ENCODE measurements at regions not wholly inside any gene's neighbourhood (a gene's known extent, or its start where the extent isn't known, plus 50 kb on each side); places are given as distances from the start of the nearest gene placed in this dataset.
"Not testable (repeated sequence)": the region's sequence is repeated elsewhere in the genome, so short reads cannot be mapped to it uniquely, and the experiment has no call there.

DNA sequence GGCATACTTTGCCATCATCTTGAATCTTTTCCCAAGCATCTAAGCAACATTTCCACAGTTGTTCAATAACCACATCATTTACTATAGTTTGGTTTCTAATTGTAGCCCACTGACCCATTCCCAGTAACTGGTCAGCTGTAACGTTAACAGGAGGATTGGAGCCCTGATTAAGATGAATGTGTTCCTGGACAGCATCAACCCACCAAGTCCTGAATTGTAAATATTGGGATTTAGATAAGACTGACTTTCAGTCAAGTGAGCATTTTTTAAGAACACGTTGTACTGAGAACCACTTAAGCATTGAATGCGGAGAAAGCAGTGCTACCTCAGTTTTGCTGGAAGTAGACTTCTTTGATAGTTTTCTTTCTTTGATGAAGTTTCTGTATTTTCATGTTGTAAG lies 53.3 kb upstream of the ARL4D start:
- not testable (repeated sequence) for DNase-seq (ENCODE audit: low read depth, low spot score)

DNA sequence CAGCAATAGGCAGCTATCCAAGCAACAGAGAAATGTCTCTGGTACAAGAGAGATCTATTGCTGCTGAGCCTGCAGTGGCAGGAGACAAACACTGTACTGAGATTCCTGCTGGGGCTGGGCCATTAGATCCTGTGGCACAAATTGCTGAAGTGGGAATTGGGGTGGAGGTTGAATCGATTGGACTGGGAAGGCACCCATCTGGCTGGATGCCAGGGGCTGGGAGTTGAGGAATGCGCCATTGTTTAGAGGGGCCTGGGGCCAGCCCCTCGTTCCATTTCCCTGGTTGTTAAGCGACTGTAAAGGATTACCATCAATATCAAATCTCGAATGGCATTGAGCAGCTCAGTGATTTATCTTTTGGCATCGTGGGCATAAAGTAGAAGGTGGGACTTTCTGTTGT lies 54.1 kb upstream of the ARL4D start:
- DNase-seq (ENCODE audit: low read depth, low spot score): no peak

DNA sequence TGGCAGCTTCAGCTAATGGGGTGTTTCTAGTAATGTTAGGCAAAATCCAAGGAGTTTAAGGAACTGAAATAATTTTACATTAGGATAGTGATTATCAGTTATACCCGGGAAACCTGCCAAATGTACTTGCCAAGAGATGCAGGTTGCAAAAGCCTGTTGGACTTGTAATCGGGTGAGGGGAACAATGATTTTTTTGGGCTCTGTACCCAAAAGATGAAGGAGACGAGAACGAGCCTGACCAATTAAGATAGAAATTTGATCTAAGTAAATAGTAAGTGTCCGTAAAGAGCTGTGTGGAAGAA lies 56.3 kb upstream of the ARL4D start:
- DNase-seq (ENCODE audit: low read depth, low spot score): no peak

DNA sequence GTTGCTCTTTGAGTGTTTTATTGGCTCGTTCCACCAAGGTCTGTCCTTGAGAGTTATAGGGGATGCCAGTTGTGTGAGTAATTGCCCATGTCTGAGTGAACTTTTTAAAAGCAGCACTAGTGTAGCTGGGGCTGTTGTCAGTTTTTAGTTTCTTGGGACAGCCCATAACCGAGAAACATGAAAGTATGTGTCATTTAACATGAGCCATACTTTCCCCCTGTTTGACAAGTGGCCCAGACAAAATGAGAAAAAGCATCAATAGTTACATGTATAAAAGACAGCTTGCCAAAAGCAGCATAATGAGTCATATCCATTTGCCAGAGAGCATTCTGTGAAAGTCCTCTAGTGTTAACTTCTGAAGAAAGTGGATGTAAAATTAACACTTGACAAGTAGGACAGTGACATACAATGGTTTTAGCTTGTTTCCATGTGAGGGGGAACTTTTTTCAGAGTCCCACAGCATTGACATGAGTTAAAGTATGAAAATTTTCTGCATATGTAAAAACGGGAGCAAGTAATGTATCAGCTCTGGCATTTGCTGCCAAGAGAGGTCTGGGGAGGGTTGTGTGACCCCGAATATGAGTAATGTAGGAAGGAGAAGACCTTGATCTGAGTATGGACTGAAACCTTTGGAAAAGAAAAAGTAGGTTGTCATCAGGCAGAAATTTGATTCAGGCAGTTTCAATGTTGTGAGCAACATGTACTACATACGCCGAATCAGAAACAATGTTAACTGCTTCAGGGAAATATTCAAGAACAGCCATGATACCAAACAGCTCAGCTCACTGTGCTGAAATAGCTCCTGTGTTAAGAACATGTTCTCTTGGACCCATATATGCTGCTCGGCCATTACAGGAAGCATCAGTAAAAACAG lies 56.8 kb upstream of the ARL4D start:
- no peak for DNase-seq (ENCODE audit: low read depth, low spot score)

DNA sequence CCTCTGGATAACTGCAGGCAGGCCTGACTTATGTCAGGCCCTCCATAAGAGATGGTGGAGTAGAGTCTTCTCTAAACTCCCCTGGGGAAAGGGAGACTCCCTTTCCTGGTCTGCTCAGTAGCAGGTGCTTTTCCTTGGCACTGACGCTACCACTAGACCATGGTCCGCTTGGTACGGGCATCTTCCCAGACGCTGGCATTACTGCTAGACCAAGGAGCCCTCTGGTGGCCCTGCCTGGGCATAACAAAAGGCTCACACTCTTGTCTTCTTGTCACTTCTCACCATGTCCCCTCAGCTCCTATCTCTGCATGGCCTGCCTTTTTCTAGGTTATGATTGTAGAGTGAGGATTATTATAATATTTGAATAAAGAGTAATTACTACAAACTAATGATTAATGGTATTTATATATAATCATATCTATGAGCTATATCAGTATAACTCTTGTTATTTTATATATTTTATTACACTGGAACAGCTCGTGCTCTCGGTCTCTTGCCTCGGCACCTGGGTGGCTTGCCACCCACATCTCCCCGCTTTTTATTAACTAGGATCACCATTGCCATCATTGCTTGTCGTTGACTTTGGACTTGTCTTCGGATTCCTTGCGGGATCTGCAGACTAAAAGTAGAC lies 59.8 kb upstream of the ARL4D start:
- peak; percentile 67 for DNase-seq (ENCODE audit: low read depth, low spot score)

DNA sequence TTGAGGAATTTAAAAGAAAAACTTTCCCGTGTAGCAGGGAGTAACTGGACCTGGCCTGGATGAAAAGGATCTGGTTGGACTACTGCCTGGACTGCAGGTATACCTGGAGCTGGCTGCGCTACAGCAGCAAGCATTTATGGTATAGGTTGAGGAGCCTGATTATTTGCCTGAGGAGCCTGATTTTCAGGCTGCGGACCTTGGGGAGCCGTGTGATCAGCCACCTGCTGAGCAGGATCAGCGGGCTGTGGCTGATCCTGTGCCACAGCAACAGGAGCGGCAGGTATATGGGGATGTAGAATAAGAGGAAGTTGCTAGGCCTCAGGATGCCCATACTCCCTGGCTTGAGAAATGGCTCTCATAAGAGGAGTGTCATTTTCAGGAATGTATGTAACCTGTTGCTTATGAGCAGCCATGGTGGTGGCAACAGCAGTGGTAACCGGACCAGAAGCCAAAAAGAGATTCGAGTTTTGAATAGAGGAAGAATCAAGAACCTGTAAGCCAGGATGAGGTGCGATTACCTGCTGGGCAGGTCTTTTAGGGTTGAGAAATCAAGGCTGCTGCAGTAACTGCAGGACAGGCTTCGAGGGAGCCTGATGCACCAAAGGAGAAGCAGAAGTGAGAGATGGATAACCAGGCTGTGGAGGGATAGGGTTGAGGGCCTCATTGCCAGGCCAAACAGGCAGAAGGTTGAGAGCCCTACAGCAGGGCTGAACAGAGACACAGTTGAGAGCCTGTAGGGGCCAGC lies 60.9 kb upstream of the ARL4D start:
- DNase-seq (ENCODE audit: low read depth, low spot score): no peak

DNA sequence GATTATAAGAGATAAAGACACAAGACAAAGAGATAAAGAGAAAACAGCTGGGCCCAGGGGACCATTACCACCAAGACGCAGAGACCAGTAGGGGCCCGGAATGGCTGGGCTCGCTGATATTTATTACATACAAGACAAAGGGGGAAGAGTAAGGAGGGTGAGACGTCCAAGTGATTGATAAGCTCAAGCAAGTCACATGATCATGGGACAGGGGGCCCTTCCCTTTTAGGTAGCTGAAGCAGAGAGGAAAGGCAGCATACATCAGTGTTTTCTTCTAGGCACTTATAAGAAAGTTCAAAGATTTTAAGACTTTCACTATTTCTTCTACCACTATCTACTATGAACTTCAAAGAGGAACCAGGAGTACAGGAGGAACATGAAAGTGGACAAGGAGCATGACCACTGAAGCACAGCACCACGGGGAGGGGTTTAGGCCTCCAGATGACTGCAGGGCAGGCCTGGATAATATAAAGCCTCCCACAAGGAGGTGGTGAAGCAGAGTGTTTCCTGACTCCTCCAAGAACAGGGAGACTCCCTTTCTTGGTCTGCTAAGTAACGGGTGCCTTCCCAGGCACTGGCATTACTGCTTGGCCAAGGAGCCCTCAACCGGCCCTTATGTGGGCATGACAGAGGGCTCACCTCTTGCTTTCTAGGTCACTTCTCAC lies 63.9 kb upstream of the ARL4D start:
- DNase-seq (ENCODE audit: low read depth, low spot score): peak; percentile 67

DNA sequence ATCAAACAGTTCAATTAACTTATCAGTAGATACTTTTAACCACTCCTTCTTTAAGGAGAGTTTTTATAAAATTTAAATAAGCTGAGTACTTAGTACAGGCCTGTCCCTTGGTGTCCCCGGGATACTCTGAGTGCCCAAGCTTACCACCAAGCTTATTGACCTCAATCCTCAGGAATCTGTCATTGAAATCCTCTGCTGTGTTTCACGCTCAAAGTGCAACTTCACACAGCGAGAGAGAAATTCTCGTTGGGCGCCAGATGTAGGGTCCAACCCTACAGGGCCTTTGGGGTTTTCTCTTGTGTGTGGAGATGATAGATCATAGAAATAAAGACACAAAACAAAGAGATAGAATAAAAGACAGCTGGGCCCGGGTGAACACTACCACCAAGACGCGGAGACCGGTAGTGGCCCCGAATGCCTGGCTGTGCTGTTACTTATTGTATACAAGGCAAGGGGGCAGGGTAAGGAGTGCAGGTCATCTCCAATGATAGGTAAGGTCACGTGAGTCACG lies 65.3 kb upstream of the ARL4D start:
- no peak for DNase-seq (ENCODE audit: low read depth, low spot score)

DNA sequence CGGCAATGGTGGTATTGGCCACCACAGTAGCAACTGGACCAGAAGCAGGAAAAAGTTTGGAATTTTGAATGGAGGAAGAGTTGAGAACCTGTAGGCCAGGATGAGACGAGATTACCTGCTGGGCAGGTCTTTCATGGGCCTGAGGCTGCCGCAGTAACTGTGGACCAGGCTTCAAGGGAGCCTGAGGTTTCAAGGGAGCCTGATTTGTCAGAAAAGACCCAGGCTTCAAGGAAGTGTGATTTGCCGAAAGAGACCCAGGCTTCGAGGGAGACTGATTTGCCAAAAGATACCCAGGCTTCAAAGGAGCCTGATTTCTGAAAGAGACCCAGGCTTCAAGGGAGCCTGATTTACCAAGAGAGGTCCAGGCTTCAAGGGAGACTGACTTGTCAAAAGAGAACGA lies 66.6 kb upstream of the ARL4D start:
- DNase-seq (ENCODE audit: low read depth, low spot score): peak; percentile 59

DNA sequence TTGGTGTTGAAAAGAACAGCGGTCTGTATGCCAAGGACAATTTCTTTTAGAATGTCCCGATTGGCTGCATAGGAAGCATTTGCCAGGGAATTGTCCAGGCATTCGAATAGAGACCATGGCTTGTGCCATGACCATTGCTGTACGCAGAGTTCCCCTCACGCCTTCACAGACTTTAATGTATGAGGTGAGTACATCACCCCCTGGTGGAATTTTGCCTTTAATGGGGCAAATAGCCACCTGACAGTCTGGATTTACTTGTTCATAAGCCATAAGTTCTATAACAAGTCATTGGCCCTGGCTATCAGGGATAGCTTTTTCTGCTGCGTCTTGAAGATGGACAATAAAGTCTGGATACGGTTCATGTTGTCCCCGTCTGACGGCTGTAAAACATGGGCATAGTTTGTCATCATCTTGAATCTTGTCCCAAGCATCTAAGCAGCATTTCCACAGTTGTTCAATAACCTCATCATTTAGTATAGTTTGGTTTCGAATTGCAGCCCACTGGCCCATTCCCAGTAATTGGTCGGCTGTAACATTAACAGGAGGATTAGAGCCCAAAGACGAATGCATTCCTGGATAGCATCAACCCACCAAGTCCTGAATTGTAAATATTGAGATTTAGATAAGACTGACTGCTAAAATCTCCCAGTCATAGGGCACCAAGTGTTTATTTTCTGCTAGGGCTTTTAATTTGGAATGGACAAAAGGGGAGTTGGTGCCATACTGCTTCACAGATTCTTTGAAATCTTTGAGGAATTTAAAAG lies 67.7 kb upstream of the ARL4D start:
- DNase-seq (ENCODE audit: low read depth, low spot score): no peak

DNA sequence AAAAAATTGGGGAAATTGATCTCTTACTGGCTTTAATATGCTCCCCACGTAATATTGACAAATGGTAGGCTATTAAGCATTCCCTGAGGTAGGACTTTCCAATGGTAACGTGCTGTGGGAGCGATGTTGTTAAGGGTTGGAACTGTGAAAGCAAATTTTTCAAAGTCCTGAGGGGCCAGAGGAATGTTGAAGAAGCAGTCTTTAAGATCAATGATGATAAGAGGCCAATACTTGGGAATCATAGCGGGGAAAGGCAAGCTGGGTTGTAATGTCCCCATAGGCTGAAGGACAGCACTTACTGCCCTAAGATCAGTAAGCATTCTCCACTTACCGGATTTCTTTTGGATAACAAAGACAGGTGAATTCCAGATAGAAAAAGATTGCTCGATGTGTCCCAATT lies 69.6 kb upstream of the ARL4D start:
- DNase-seq (ENCODE audit: low read depth, low spot score): no peak

DNA sequence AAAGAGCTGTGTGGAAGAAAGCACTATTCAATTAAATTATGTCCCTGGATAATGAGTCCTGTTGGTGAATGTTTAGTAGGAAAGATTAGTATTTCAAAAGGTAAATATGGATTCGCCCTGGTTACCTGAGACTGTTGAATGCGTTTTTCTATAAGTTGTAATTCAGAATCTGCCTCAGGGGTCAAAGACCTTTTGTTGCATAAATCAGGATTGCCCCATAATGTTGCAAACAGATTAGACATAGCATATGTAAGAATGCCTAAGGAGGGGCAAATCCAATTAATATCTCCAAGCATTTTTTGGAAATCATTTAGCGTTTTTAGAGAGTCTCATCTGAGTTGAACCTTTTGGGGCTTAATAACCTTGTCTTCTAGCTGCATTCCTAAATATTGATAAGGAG lies 70.1 kb upstream of the ARL4D start:
- DNase-seq (ENCODE audit: low read depth, low spot score): no peak

DNA sequence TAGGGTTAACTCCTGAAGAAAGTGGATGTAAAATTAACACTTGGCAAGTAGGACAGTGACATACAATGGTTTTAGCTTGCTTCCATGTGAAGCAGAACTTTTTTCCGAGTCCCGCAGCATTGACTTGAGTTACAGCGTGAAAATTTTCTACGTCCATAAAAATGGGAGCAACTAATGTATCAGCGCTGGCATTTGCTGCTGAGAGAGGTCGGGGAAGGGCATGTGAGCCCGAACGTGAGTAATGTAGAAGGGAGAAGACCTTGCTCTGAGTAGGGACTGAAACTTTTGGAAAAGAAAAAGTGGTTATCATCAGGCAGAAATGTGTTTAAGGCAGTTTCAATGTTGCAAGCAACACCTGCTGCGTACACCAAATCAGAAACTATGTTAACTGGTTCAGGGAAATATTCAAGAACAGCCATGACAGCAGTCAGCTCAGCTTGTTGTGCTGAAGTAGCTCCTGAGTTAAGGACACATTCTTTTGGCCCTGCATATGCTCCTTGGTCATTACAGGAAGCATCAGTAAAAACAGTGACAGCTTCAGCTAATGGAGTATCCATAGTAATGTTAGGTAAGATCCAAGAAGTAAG lies 70.9 kb upstream of the ARL4D start:
- DNase-seq (ENCODE audit: low read depth, low spot score): no peak

DNA sequence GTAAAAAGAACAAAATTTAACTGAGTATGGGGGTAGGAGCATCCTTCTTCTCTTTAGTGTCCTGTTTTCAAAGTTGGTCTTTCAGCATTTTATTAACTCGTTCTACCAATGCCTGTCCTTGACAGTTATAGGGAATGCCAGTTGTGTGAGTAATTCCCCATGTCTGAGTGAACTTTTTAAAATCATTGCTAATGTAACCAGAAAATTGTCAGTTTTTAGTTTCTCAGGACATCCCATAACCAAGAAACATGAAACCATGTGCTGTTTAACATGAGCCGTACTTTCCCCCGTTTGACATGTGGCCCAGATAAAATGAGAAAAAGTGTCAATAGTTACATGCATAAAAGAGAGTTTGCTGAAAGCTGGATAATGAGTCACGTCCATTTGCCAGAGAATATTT lies 71.4 kb upstream of the ARL4D start:
- no peak for DNase-seq (ENCODE audit: low read depth, low spot score)

DNA sequence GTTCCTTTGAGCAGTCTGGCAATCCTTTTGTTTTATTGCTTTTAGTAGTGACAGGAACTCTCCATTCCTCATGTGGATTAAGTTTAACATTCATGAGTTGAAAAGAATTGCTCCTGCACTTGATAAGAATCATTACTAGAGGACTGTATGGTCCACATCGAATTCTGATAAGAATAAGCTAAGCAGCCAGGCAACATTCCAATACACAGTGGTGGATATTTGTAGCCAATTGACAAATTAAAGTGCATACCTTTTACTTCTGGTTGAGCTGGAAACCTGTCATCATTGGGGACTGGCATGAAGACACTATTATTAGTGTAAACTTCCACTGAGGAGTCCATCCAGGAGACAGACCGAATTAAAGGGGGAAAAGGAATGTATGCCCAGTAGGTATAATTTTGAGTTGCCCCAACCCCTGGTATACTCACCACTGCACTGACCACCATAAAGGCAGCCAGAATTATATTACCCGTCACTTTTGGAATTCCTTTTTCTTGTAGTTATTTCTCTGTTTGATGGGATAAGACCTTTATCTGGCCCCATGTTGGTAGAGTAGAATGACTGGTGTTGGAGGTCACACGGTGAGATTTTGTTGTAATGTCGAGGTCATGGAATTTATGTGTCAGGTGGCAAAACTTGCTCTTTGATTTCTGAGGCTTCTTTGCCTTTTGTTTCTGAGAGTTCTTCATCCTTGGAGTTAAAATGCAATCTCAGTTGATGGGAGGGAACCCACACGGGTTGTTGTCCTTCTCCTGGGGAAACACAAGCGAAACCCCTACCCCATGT lies 72.1 kb upstream of the ARL4D start:
- no peak for DNase-seq (ENCODE audit: low read depth, low spot score)

DNA sequence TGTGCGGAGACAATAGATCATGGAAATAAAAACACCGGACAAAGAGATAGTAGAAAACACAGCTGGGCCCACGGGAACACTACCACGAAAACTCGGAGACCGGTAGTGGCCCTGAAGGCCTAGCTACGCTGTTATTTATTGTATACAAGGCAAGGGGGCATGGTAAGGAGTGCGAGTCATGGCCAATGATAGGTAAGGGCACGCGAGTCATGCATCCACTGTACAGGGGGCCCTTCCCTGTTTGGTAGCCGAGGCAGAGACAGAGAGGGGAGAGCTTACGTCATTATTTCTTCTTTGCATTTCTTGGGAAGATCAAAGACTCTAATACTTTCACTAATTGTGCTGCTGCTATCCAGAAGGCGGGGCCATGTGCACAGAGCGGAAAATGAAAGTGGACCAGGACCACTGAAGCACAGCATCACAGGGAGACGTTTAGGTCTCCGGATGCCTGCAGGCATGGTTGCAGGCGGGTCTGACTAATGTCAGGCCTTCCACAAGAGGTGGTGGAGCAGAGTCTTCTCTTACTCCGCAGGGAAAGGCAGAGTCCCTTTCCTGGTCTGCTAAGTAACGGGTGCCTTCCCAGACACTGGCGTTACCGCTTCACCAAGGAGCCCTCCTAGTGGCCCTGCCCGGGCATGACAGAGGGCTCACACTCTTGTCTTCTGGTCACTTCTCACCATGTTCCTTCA lies 74.4 kb upstream of the ARL4D start:
- DNase-seq (ENCODE audit: low read depth, low spot score): peak; percentile 60

DNA sequence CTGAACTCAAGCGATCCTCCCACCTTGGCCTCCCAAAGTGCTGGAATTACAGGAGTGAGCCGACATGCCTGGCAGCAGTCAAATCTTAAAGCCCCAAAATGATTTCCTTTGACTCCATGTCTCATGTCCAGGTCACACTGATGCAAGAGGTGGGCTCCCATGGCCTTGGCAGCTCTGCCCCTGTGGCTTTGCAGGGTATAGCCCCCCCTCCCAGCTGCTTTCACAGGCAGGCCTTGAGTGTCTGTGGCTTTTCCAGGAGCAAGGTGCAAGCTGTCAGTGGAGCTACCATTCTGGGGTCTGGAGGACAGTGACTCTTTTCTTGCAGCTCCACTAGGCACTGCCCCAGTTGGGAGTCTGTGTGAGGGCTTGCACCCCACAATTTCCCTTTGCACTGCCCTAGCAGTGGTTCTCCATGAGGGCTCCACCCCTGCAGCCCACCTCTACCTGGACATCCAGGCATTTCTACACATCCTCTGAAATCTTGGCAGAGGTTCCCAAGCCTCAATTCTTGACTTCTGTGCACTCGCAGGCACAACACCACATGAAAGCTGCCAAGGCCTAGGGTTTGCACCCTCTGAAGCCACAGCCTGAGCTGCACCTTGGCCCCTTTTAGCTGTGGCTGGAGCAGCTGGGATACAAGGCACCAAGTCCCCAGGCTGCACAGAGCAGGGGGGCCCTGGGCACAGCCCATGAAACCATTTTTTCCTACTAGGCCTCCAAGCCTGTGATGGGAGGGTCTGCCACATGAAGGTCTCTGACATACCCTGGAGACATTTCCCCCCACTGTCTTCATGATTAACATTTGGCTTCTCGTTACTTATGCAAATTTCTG lies 79.3 kb upstream of the ARL4D start:
- DNase-seq (ENCODE audit: low read depth, low spot score): no peak

DNA sequence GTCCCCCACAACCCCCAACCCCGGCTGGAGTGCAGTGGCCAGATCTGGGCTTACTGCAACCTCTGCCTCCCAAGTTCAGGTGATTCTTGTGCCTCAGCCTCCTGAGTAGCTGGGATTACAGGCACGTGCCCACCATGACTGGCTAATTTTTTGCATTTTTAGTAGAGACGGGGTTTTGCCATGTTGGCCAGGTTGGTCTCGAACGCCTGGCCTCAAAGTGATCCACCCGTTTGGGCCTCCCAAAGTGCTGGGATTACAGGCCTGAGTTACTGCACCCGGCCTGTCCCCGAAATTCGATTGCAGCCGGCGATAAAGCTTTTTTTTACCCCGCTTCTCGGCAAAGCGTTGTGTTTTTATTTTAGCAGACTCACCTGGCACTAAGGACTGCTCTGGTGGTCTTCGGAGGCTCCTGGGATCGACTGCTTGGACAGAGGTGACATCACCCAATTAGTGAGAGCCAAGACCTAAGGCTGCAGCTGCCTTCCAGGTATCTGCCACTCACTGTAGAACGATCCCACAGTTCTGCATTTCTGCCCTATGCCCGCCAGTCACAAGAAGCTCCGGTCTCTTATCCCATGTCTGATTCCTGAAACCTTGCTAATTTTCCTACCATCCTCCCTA lies 82.2 kb upstream of the ARL4D start:
- DNase-seq (ENCODE audit: low read depth, low spot score): peak; percentile 43

Data from ELF-1 (cell line).